NB4 (cell line): ENCODE measurements at regions not wholly inside any gene's neighbourhood (a gene's known extent, or its start where the extent isn't known, plus 50 kb on each side); places are given as distances from the start of the nearest gene placed in this dataset.
A peak's percentile ranks its signal among the peaks of the same experiment; 100 is the strongest.

Source experiments
- CTCF ChIP-seq: IDR thresholded peaks from one replicate; pipeline ENCODE4 v1.5.1; 2012; ENCODE audit warnings: low read depth, low read length
- MYC ChIP-seq: IDR thresholded peaks from 2 replicates; pipeline ENCODE4 v1.6.1; 2011; ENCODE audit warnings: low read depth, low read length
- POLR2A ChIP-seq: IDR thresholded peaks from 2 replicates; pipeline ENCODE4 v1.6.1; 2011; ENCODE audit warnings: mild to moderate bottlenecking; ENCODE audit not compliant: insufficient read length; ENCODE audit errors: extremely low read depth
- TF ChIP-seq, protein P1 (sequence below): IDR thresholded peaks from 2 replicates; pipeline ENCODE4 v1.6.1; 2011; ENCODE audit warnings: low read depth, low read length

DNA sequence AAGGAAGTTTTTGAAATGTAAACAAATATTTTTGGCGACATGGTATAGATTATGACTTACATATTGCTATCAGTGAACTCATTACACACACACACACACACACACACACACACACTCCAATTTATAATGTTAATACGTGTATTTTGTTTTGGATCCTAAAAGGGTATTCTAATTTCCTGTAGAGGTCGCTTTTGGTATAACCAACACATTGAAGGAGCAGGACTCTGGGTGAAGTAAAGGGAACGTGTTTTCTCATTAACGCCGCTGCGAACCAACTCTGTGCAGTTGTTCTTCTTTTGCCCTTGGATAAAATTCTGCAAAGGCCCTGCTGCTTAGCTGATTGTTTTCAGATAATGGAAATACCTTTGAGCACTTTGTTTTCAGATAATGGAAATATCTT, 190.4 kb downstream of the PMAIP1 start:
- TF ChIP-seq POLR2A (no peak), CTCF (peak; percentile 11), MYC (no peak)
- TF ChIP-seq, protein P1, sequence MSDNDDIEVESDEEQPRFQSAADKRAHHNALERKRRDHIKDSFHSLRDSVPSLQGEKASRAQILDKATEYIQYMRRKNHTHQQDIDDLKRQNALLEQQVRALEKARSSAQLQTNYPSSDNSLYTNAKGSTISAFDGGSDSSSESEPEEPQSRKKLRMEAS, result no peak
